ENCODE measurements at regions not wholly inside any gene's neighbourhood (a gene's known extent, or its start where the extent isn't known, plus 50 kb on each side); places are given as distances from the start of the nearest gene placed in this dataset.
"Not testable (repeated sequence)": the region's sequence is repeated elsewhere in the genome, so short reads cannot be mapped to it uniquely, and the experiment has no call there.

- no peaks in the 10 kb centered on the region for H3K27me3 Mint-ChIP-seq (ENCODE audit: unreplicated experiment)
- H3K4me3 Mint-ChIP-seq (ENCODE audit: unreplicated experiment): no peak overlapping the region
- no peaks in the 10 kb centered on the region for H3K36me3 Mint-ChIP-seq (ENCODE audit: unreplicated experiment)
- no peak for TF ChIP-seq CTCF (IDR thresholded peaks at IDR 0.05)
- H3K9me3 Mint-ChIP-seq (ENCODE audit: unreplicated experiment): peaks cover 32% of the 10 kb centered on the region
- H3K4me1 Mint-ChIP-seq (ENCODE audit: unreplicated experiment): no peaks in the 10 kb centered on the region
- peak; percentile 82 for DNase-seq (ENCODE audit: extremely low spot score, unreplicated experiment)
- no peak overlapping the region for H3K27ac Mint-ChIP-seq (ENCODE audit: unreplicated experiment)
Observed at GRCh38 chr14:105760691-105761344, 234.4 kb downstream of the TMEM121 start.

- peak; percentile 80 for DNase-seq (ENCODE audit: extremely low spot score, unreplicated experiment)
- not testable (repeated sequence) for H3K27me3 Mint-ChIP-seq (ENCODE audit: unreplicated experiment); H3K36me3 Mint-ChIP-seq (ENCODE audit: unreplicated experiment); H3K4me3 Mint-ChIP-seq (ENCODE audit: unreplicated experiment); H3K4me1 Mint-ChIP-seq (ENCODE audit: unreplicated experiment); H3K27ac Mint-ChIP-seq (ENCODE audit: unreplicated experiment)
- H3K9me3 Mint-ChIP-seq (ENCODE audit: unreplicated experiment): peaks cover 32% of the 10 kb centered on the region
Observed at GRCh38 chr14:105761345-105761740, 235.0 kb downstream of the TMEM121 start.

- TF ChIP-seq CTCF (IDR thresholded peaks at IDR 0.05): no peak
- H3K27me3 Mint-ChIP-seq (ENCODE audit: unreplicated experiment): no peaks in the 10 kb centered on the region
- no peak overlapping the region for H3K4me3 Mint-ChIP-seq (ENCODE audit: unreplicated experiment)
- no peak overlapping the region for H3K27ac Mint-ChIP-seq (ENCODE audit: unreplicated experiment)
- H3K36me3 Mint-ChIP-seq (ENCODE audit: unreplicated experiment): no peaks in the 10 kb centered on the region
- no peak for DNase-seq (ENCODE audit: extremely low spot score, unreplicated experiment)
- no peaks in the 10 kb centered on the region for H3K4me1 Mint-ChIP-seq (ENCODE audit: unreplicated experiment)
- peaks cover 31% of the 10 kb centered on the region for H3K9me3 Mint-ChIP-seq (ENCODE audit: unreplicated experiment)
Observed at GRCh38 chr14:105761842-105762241, 235.5 kb downstream of the TMEM121 start.

- H3K36me3 Mint-ChIP-seq (ENCODE audit: unreplicated experiment); H3K4me3 Mint-ChIP-seq (ENCODE audit: unreplicated experiment); H3K27me3 Mint-ChIP-seq (ENCODE audit: unreplicated experiment); H3K27ac Mint-ChIP-seq (ENCODE audit: unreplicated experiment); H3K4me1 Mint-ChIP-seq (ENCODE audit: unreplicated experiment); DNase-seq (ENCODE audit: extremely low spot score, unreplicated experiment): not testable (repeated sequence)
- H3K9me3 Mint-ChIP-seq (ENCODE audit: unreplicated experiment): peaks cover 27% of the 10 kb centered on the region
Observed at GRCh38 chr14:105762262-105762661, 235.9 kb downstream of the TMEM121 start.

GRCh38 chr14:105764254-105764901 lies 238.0 kb downstream of the TMEM121 start:
- H3K27me3 Mint-ChIP-seq (ENCODE audit: unreplicated experiment); H3K36me3 Mint-ChIP-seq (ENCODE audit: unreplicated experiment); DNase-seq (ENCODE audit: extremely low spot score, unreplicated experiment); H3K4me3 Mint-ChIP-seq (ENCODE audit: unreplicated experiment); H3K27ac Mint-ChIP-seq (ENCODE audit: unreplicated experiment); H3K4me1 Mint-ChIP-seq (ENCODE audit: unreplicated experiment): not testable (repeated sequence)
- peaks cover 13% of the 10 kb centered on the region for H3K9me3 Mint-ChIP-seq (ENCODE audit: unreplicated experiment)

- not testable (repeated sequence) for H3K27me3 Mint-ChIP-seq (ENCODE audit: unreplicated experiment); H3K4me3 Mint-ChIP-seq (ENCODE audit: unreplicated experiment); H3K36me3 Mint-ChIP-seq (ENCODE audit: unreplicated experiment); H3K4me1 Mint-ChIP-seq (ENCODE audit: unreplicated experiment); H3K27ac Mint-ChIP-seq (ENCODE audit: unreplicated experiment); H3K9me3 Mint-ChIP-seq (ENCODE audit: unreplicated experiment)
- peak; percentile 84 for DNase-seq (ENCODE audit: extremely low spot score, unreplicated experiment)
Observed at GRCh38 chr14:105765072-105765825, 238.9 kb downstream of the TMEM121 start.

Data from osteocyte (in vitro differentiated cells).